ENCODE measurements at regions not wholly inside any gene's neighbourhood (a gene's known extent, or its start where the extent isn't known, plus 50 kb on each side); places are given as distances from the start of the nearest gene placed in this dataset.
"Not testable (repeated sequence)": the region's sequence is repeated elsewhere in the genome, so short reads cannot be mapped to it uniquely, and the experiment has no call there.

DNA sequence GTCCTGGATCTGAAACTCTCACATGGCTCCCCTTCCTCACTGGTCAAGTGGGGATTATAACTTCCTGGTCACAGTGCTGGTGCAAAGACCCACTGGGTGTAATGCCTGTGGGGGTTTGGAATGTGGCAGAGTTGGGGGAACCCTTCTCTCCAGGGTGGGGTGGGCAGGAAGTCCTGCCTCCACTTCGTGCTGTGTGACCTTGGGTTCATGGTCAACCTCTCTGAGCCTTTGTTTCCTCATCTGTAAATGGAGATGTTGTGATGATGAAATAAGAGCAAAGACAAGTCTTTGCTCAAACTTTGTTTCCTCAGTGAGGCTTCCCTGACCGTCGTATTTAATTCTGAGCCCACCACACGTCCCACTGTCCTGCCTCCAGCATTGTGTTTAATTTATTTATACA, 564.7 kb downstream of the PTPRU start:
- no peak for DNase-seq (ENCODE audit: low read depth)
- no peak overlapping the region for H3K4me3 ChIP-seq (ENCODE audit: low read depth, low read length)
- no peak for TF ChIP-seq CTCF (IDR thresholded peaks at IDR 0.05; ENCODE audit: low read depth, low read length, missing control alignments)

- DNase-seq (ENCODE audit: low read depth) = no peak
- no peak for TF ChIP-seq CTCF (IDR thresholded peaks at IDR 0.05; ENCODE audit: low read depth, low read length, missing control alignments)
- no peak overlapping the region for H3K4me3 ChIP-seq (ENCODE audit: low read depth, low read length)
These were observed 564.2 kb downstream of the PTPRU start for GRCh38 chr1:29800522-29800956.

DNA sequence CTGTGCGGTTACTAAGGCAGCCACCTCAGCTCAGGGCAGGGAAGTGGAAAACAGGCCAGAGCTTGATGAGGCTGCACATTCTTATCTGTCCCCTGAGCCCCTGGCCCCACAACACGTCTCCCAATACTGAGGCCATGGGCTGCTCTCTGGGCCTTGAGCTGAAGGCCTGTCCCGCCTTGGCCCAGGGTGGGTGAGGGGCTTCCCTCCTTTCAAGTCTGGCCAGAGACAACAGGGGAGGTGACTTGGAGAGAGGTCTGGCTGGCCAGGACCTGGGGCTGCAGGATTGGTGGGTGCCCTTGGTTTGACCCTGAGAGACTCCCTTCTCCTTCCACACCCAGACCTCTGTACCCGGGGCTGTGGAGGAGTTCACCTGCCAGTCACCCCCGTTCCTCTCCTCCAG, 563.8 kb downstream of the PTPRU start:
- TF ChIP-seq CTCF (IDR thresholded peaks at IDR 0.05; ENCODE audit: low read depth, low read length, missing control alignments) = no peak
- no peak overlapping the region for H3K4me3 ChIP-seq (ENCODE audit: low read depth, low read length)
- no peak for DNase-seq (ENCODE audit: low read depth)

- no peak for DNase-seq (ENCODE audit: low read depth)
- no peak for TF ChIP-seq CTCF (IDR thresholded peaks at IDR 0.05; ENCODE audit: low read depth, low read length, missing control alignments)
- H3K4me3 ChIP-seq (ENCODE audit: low read depth, low read length) = no peak overlapping the region
These were observed 562.6 kb downstream of the PTPRU start for GRCh38 chr1:29798699-29799566.

- H3K4me3 ChIP-seq (ENCODE audit: low read depth, low read length); DNase-seq (ENCODE audit: low read depth): not testable (repeated sequence)
These were observed 560.8 kb downstream of the PTPRU start for GRCh38 chr1:29797125-29797524.

GRCh38 chr1:29795965-29796364, 559.6 kb downstream of the PTPRU start:
- not testable (repeated sequence) for DNase-seq (ENCODE audit: low read depth); H3K4me3 ChIP-seq (ENCODE audit: low read depth, low read length)

DNA sequence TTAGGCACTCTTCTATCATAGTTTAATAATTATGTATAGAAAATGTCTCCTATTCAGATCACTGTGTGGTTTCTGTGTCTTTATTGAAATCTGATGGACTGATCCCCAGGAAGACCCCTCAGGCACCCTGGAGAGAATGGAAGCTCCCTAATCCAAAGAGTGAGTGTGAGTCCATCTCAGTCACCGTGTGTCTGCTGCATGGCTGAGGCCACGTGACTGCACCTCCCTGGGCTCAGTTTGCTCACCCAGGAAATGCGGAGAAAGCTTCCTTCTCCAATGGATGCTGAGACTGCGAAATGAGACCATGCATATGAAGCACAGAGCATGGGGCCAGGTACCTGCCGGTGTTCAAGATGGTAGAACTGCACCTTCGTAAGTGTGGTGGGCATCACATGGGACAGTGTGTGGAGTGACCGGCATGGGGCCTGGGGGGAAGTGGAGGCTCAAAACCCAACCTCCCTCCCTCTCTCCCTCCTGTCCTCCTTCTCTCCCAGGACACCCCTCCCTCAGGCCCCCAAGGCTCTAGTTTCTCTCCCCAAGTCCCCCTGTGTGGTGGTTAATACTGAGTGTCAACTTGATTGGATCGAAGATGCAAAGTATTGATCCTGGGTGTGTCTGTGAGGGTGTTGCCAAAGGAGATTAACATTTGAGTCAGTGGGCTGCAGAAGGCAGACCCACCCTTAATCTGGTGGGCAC, 557.5 kb downstream of the PTPRU start:
- no peak for DNase-seq (ENCODE audit: low read depth)
- TF ChIP-seq CTCF (IDR thresholded peaks at IDR 0.05; ENCODE audit: low read depth, low read length, missing control alignments) = no peak
- H3K4me3 ChIP-seq (ENCODE audit: low read depth, low read length) = no peak overlapping the region

DNA sequence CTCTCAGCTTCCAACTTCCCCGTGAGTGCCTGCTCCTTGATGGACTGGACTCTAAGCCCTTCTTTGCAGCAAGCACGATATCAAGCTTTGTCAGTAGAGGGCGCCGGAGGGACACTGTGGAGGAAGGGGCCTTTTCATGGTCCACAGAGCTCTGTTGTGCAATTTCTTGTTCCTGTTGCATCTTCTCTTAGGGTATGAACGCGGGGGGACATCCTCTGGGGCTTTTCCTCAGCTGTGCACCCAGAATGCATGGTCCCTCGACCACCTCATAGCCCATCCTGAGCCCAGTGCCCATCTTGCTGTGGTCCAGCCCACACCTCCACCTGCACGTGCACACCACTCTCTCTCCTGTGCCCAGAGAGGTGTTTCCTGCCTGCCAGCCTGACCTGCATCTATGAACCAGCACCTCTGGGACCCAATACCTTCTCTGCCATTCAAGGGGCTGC, 556.8 kb downstream of the PTPRU start:
- DNase-seq (ENCODE audit: low read depth) = peak; percentile 10
- peak; percentile 87 for TF ChIP-seq CTCF (IDR thresholded peaks at IDR 0.05; ENCODE audit: low read depth, low read length, missing control alignments)
- no peak overlapping the region for H3K4me3 ChIP-seq (ENCODE audit: low read depth, low read length)
